Astrocyte (in vitro differentiated cells and primary cell): ENCODE measurements at regions not wholly inside any gene's neighbourhood (a gene's known extent, or its start where the extent isn't known, plus 50 kb on each side); places are given as distances from the start of the nearest gene placed in this dataset.

ENCODE experiments used
- EZH2 ChIP-seq: IDR thresholded peaks from 2 replicates; pipeline ENCODE4 v1.6.1; 2012; ENCODE audit warnings: mild to moderate bottlenecking, low read length, inconsistent platforms; ENCODE audit not compliant: insufficient read depth
- TF ChIP-seq, protein P1 (sequence below): IDR thresholded peaks from 2 replicates; pipeline ENCODE4 v1.5.1; 2011; ENCODE audit warnings: low read depth, mild to moderate bottlenecking, inconsistent platforms, low read length, moderate library complexity; ENCODE audit not compliant: insufficient read depth

DNA sequence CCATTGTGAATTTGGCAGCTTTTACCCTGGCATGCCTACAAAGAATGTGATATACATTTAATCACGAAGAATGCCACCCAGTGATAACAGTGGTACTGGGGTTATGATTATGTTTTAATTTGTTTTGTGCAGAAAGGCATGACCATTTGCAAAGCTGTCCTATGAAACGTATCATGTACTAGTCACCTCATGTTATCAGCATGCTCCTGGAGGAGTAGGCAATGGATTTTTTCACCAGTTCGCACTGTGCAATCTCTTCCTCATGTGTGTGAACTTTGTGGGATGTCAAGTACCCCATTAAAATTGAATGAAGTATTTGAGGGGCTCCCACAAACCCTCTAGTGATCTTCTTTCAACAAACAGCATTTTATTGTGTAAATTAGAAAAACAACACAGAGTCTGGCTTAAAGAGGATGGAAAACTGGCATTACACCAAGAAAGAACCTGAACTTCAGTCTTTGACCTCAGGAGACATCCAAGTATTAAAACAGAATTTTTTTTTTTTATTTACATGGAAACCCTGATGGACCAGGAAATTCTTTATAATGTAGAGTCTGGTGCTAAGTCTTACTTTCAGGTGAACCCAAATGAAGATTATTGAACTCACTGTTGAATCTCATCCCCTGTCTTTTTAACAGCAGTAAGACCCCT, 200.6 kb upstream of the PGRMC2 start:
- TF ChIP-seq, protein P1, sequence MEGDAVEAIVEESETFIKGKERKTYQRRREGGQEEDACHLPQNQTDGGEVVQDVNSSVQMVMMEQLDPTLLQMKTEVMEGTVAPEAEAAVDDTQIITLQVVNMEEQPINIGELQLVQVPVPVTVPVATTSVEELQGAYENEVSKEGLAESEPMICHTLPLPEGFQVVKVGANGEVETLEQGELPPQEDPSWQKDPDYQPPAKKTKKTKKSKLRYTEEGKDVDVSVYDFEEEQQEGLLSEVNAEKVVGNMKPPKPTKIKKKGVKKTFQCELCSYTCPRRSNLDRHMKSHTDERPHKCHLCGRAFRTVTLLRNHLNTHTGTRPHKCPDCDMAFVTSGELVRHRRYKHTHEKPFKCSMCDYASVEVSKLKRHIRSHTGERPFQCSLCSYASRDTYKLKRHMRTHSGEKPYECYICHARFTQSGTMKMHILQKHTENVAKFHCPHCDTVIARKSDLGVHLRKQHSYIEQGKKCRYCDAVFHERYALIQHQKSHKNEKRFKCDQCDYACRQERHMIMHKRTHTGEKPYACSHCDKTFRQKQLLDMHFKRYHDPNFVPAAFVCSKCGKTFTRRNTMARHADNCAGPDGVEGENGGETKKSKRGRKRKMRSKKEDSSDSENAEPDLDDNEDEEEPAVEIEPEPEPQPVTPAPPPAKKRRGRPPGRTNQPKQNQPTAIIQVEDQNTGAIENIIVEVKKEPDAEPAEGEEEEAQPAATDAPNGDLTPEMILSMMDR, result no peak
- no peak for TF ChIP-seq EZH2
